Trophoblast cell (in vitro differentiated cells and primary cell): ENCODE measurements at regions not wholly inside any gene's neighbourhood (a gene's known extent, or its start where the extent isn't known, plus 50 kb on each side); places are given as distances from the start of the nearest gene placed in this dataset.

Source experiments
- DNase-seq, 2 donors: peaks; one replicate each; pipeline ENCODE4 v3.0.0-alpha.2; 2016
- H2AFZ ChIP-seq: 2 replicates; pipeline ENCODE4 v1.6.1; 2013; ENCODE audit warnings: low read length, moderate library complexity, mild to moderate bottlenecking; ENCODE audit not compliant: insufficient read depth, poor library complexity
- H2AK5ac ChIP-seq: 2 replicates; pipeline ENCODE4 v1.6.1; 2013; ENCODE audit warnings: mild to moderate bottlenecking, low read length
- H2BK120ac ChIP-seq: 2 replicates; pipeline ENCODE4 v1.6.1; 2013; ENCODE audit warnings: low read length, mild to moderate bottlenecking, moderate library complexity; ENCODE audit not compliant: insufficient read depth, poor library complexity
- H2BK12ac ChIP-seq: 2 replicates; pipeline ENCODE4 v1.6.1; 2013; ENCODE audit warnings: mild to moderate bottlenecking, low read length, moderate library complexity
- H2BK5ac ChIP-seq: 2 replicates; pipeline ENCODE4 v1.6.1; 2013; ENCODE audit warnings: low read length, low read depth, moderate library complexity, mild to moderate bottlenecking; ENCODE audit not compliant: poor library complexity
- H3K14ac ChIP-seq: 2 replicates; pipeline ENCODE4 v1.6.1; 2013; ENCODE audit warnings: mild to moderate bottlenecking, low read length
- H3K18ac ChIP-seq: 2 replicates; pipeline ENCODE4 v1.6.1; 2013; ENCODE audit warnings: mild to moderate bottlenecking, low read length
- H3K23ac ChIP-seq: 2 replicates; pipeline ENCODE4 v1.6.1; 2013; ENCODE audit warnings: low read length
- H3K27ac ChIP-seq: 2 replicates; pipeline ENCODE4 v1.5.1; 2013; ENCODE audit warnings: low read depth, mild to moderate bottlenecking, inconsistent platforms, low read length, moderate library complexity
- H3K27me3 ChIP-seq: 2 replicates; pipeline ENCODE4 v1.6.1; 2013; ENCODE audit warnings: inconsistent platforms, mild to moderate bottlenecking, low read length, moderate library complexity; ENCODE audit not compliant: insufficient read depth
- H3K36me3 ChIP-seq, 2 experiments: 1 replicate in 1 of 2; 2 replicates in 1 of 2; pipeline ENCODE4 v1.6.1; 2013; ENCODE audit warnings: low read length in 2 of 2, mild to moderate bottlenecking in 2 of 2, moderate library complexity in 1 of 2; ENCODE audit not compliant: insufficient read depth in 2 of 2, control insufficient read depth in 1 of 2
- H3K4ac ChIP-seq: 2 replicates; pipeline ENCODE4 v1.6.1; 2013; ENCODE audit warnings: low read depth, mild to moderate bottlenecking, low read length, moderate library complexity
- H3K4me1 ChIP-seq, 2 experiments: 1 replicate in 1 of 2; 2 replicates in 1 of 2; pipeline ENCODE4 v1.6.1; 2013; ENCODE audit warnings: low read length in 2 of 2, mild to moderate bottlenecking in 2 of 2, moderate library complexity in 1 of 2; ENCODE audit not compliant: insufficient read depth in 2 of 2, control insufficient read depth in 1 of 2
- H3K4me2 ChIP-seq: 2 replicates; pipeline ENCODE4 v1.6.1; 2013; ENCODE audit warnings: inconsistent platforms, mild to moderate bottlenecking, low read length, moderate library complexity
- H3K4me3 ChIP-seq: 2 replicates; pipeline ENCODE4 v1.5.1; 2013; ENCODE audit warnings: mild to moderate bottlenecking, low read depth, low read length, inconsistent platforms
- H3K79me1 ChIP-seq: one replicate; pipeline ENCODE4 v1.6.1; 2013; ENCODE audit warnings: low read length
- H3K79me2 ChIP-seq: 2 replicates; pipeline ENCODE4 v1.6.1; 2013; ENCODE audit warnings: low read length, mild to moderate bottlenecking; ENCODE audit not compliant: control insufficient read depth, insufficient read depth, poor library complexity
- H3K9ac ChIP-seq: 2 replicates; pipeline ENCODE4 v1.6.1; 2013; ENCODE audit warnings: mild to moderate bottlenecking, low read length
- H3K9me3 ChIP-seq: 2 replicates; pipeline ENCODE4 v1.6.1; 2013; ENCODE audit warnings: low read depth, mild to moderate bottlenecking, control low read depth, inconsistent platforms, low read length; ENCODE audit not compliant: insufficient read depth
- H4K12ac ChIP-seq: 2 replicates; pipeline ENCODE4 v1.6.1; 2013; ENCODE audit warnings: low read depth, mild to moderate bottlenecking, low read length, moderate library complexity
- H4K8ac ChIP-seq: 2 replicates; pipeline ENCODE4 v1.6.1; 2013; ENCODE audit warnings: low read depth, mild to moderate bottlenecking, low read length, moderate library complexity
- H4K91ac ChIP-seq: one replicate; pipeline ENCODE4 v1.6.1; 2013; ENCODE audit warnings: low read depth, mild to moderate bottlenecking, low read length, moderate library complexity
- WGBS: extraction: QIAGEN DNeasy Blood & Tissue Kit; methylation state at CpG from one replicate; pipeline ENCODE4 v1.1.7; 2013; ENCODE audit warnings: missing lambda C conversion rate; ENCODE audit not compliant: insufficient read length, insufficient coverage; ENCODE audit errors: extremely low coverage; 5-methylcytosine and 5-hydroxymethylcytosine counted together

GRCh38 chr12:25733541-25733940, 180.5 kb upstream of the LMNTD1 start:
- Histone ChIP-seq H3K79me1 (peaks cover 7% of the 10 kb centered on the region), H2AK5ac (no peak overlapping the region), H4K8ac (no peak overlapping the region), H3K14ac (no peak overlapping the region), H3K79me2 (no peaks in the 10 kb centered on the region), H3K23ac (no peak overlapping the region), H4K91ac (no peak overlapping the region), H2BK120ac (no peak overlapping the region), H3K4me3 (no peak overlapping the region), H3K18ac (no peak overlapping the region), H3K36me3 (no peaks in the 10 kb centered on the region), H3K27me3 (no peaks in the 10 kb centered on the region), H4K12ac (no peak overlapping the region), H2BK5ac (no peak overlapping the region), H2BK12ac (no peak overlapping the region), H3K4me1 (peaks cover 2 to 12% of the 10 kb centered on the region in 2 experiments), H3K4ac (no peak overlapping the region), H3K9ac (no peak overlapping the region), H3K9me3 (no peaks in the 10 kb centered on the region), H3K4me2 (no peak overlapping the region), H2AFZ (no peak overlapping the region), H3K27ac (no peak overlapping the region)
- DNase-seq, result no peak
- no CpG with 5 or more reads among the region's 1 CpG for WGBS

- DNase-seq, result no peak
- Histone ChIP-seq H4K91ac (no peak overlapping the region), H3K18ac (no peak overlapping the region), H3K4me1 (peaks cover 2 to 12% of the 10 kb centered on the region in 2 experiments), H3K36me3 (no peaks in the 10 kb centered on the region), H2AK5ac (no peak overlapping the region), H2BK12ac (no peak overlapping the region), H2BK5ac (no peak overlapping the region), H3K79me2 (no peaks in the 10 kb centered on the region), H2BK120ac (no peak overlapping the region), H3K4me2 (no peak overlapping the region), H3K14ac (no peak overlapping the region), H3K23ac (no peak overlapping the region), H4K8ac (no peak overlapping the region), H3K9ac (no peak overlapping the region), H3K4ac (no peak overlapping the region), H3K27me3 (no peaks in the 10 kb centered on the region), H4K12ac (no peak overlapping the region), H2AFZ (no peak overlapping the region), H3K79me1 (peaks cover 7% of the 10 kb centered on the region), H3K4me3 (no peak overlapping the region), H3K27ac (no peak overlapping the region), H3K9me3 (no peaks in the 10 kb centered on the region)
- no CpG with 5 or more reads among the region's 1 CpG for WGBS
Measured at GRCh38 chr12:25734529-25735180, 181.6 kb upstream of the LMNTD1 start.

GRCh38 chr12:25740617-25741016, 187.5 kb upstream of the LMNTD1 start:
- Histone ChIP-seq H3K4me2 (no peak overlapping the region), H3K18ac (no peak overlapping the region), H3K23ac (no peak overlapping the region), H3K9ac (no peak overlapping the region), H4K91ac (no peak overlapping the region), H3K4me1 (no peaks in the 10 kb centered on the region), H3K4ac (no peak overlapping the region), H2BK12ac (no peak overlapping the region), H3K27me3 (no peaks in the 10 kb centered on the region), H3K9me3 (no peaks in the 10 kb centered on the region), H3K36me3 (no peaks in the 10 kb centered on the region), H2AFZ (no peak overlapping the region), H4K8ac (no peak overlapping the region), H2BK5ac (no peak overlapping the region), H3K79me2 (no peaks in the 10 kb centered on the region), H3K27ac (no peak overlapping the region), H3K79me1 (no peaks in the 10 kb centered on the region), H2AK5ac (no peak overlapping the region), H3K4me3 (no peak overlapping the region), H2BK120ac (no peak overlapping the region), H3K14ac (no peak overlapping the region), H4K12ac (no peak overlapping the region)
- no CpG with 5 or more reads among the region's 1 CpG for WGBS
- DNase-seq, result no peak

- Histone ChIP-seq H3K23ac (no peak overlapping the region), H3K4ac (no peak overlapping the region), H4K8ac (no peak overlapping the region), H3K9me3 (no peaks in the 10 kb centered on the region), H2BK120ac (no peak overlapping the region), H3K79me1 (no peaks in the 10 kb centered on the region), H3K36me3 (no peaks in the 10 kb centered on the region), H2BK12ac (no peak overlapping the region), H3K18ac (no peak overlapping the region), H3K14ac (no peak overlapping the region), H3K4me1 (no peaks in the 10 kb centered on the region), H3K4me3 (no peak overlapping the region), H2AK5ac (no peak overlapping the region), H3K9ac (no peak overlapping the region), H3K4me2 (no peak overlapping the region), H4K91ac (no peak overlapping the region), H3K27ac (no peak overlapping the region), H2AFZ (no peak overlapping the region), H2BK5ac (no peak overlapping the region), H3K27me3 (no peaks in the 10 kb centered on the region), H3K79me2 (no peaks in the 10 kb centered on the region), H4K12ac (no peak overlapping the region)
- no CpG with 5 or more reads among the region's 1 CpG for WGBS
- no peak for DNase-seq
Measured at GRCh38 chr12:25741917-25742316, 188.8 kb upstream of the LMNTD1 start.
